PFSK-1 (cell line): ENCODE measurements at regions not wholly inside any gene's neighbourhood (a gene's known extent, or its start where the extent isn't known, plus 50 kb on each side); places are given as distances from the start of the nearest gene placed in this dataset.

Experiments
- FOXP2 ChIP-seq: optimal IDR thresholded peaks from 2 replicates; pipeline ENCODE3; 2011; ENCODE audit warnings: borderline replicate concordance, control low read depth, inconsistent platforms; ENCODE audit not compliant: insufficient read depth; ENCODE audit errors: extremely low read length, extremely low read depth
- POLR2AphosphoS5 ChIP-seq: IDR thresholded peaks from 2 replicates; pipeline ENCODE4 v1.6.1; 2012; ENCODE audit warnings: low read depth, mild to moderate bottlenecking, control low read depth, low read length, moderate library complexity
- REST ChIP-seq, 2 experiments: IDR thresholded peaks; 2 replicates each; pipeline versions ENCODE4 v1.6.1 to v1.8.0; 2011 to 2012; ENCODE audit warnings: low read depth in 2 of 2, low read length in 2 of 2, control low read depth in 1 of 2, inconsistent platforms in 1 of 2, mild to moderate bottlenecking in 1 of 2, moderate library complexity in 1 of 2; ENCODE audit not compliant: insufficient read depth in 1 of 2
- SIN3A ChIP-seq: IDR thresholded peaks from 2 replicates; pipeline ENCODE4 v1.6.1; 2012; ENCODE audit warnings: mild to moderate bottlenecking, low read length, moderate library complexity, borderline replicate concordance; ENCODE audit not compliant: insufficient read depth
- TAF1 ChIP-seq: IDR thresholded peaks from 2 replicates; pipeline ENCODE4 v1.6.1; 2012; ENCODE audit warnings: low read length, control low read depth, borderline replicate concordance; ENCODE audit not compliant: insufficient read depth

- TF ChIP-seq TAF1, result no peak
- no peak for TF ChIP-seq REST (IDR thresholded peaks at IDR 0.05; ENCODE audit: insufficient read depth in 1 of 2, low read depth in 2 of 2, low read length in 2 of 2)
- TF ChIP-seq FOXP2, result no peak
- no peak for TF ChIP-seq SIN3A
- TF ChIP-seq POLR2AphosphoS5, result no peak
Observed at GRCh38 chr17:15892244-15892643, 52.7 kb upstream of the ADORA2B start.

DNA sequence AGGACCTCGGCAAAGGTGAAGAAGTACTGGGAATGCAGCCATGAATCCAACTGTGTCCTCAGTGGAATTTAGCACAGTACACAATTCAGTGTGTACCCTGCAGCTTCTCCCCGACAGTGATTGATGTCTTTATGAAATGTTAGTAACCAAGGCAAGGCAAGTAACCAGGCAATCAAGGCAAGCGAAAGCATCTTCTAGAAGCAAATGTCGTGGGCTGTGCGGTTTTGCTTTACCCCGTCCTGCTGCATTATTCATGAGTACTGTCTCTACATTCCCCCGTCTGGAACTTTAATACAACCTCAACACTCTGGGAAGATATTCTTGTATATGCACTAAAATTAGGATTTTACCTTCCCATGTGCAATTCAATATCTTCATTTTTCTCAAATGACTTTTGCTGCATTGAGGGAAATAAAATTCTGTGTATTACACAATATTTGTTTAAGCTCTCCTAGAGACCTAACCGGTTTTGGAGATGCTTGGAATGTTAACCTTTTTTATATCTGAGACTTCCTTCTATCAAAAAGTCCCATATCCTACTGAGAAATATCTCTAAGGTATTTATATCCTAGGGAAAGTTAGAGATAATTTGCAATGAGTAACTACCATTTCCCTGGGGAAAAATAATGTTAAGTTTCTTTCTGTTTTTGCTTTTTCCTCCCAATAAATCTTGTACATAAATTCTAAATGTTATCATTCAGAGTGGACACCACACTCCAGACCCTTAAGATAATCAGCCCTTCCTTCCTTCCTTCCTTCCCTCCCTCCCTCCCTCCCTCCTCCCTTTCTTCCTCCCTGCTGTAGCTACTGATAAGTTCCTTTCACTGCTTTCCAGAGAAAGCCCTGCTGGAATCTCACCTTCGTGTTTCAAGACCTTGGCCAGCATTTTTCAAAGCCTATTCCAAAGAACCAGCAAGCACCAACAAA is 51.9 kb upstream of the ADORA2B start:
- TF ChIP-seq POLR2AphosphoS5 (no peak), REST (IDR thresholded peaks at IDR 0.05; ENCODE audit: insufficient read depth in 1 of 2, low read depth in 2 of 2, low read length in 2 of 2) (peak in 1 of 2 experiments; percentile 23; a peak in 1 of 4 replicates)

DNA sequence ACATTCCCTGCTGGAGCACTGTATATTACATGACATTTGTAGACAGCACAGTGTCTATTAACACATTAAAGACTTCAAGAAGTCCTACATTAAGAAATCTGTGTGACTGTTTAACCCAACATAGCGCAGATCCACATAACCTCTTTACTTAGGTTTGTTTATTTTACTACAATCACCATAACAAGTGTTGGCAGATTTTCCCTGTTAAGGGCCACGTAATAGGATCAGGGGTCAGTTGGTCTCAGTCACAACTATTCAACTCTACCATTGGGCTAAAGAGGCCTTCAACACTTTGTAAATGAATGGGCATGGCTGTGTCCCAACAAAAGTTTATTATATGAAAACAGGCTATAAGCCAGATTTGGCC is 51.3 kb upstream of the ADORA2B start:
- TF ChIP-seq POLR2AphosphoS5 (no peak), TAF1 (no peak), SIN3A (no peak), REST (IDR thresholded peaks at IDR 0.05; ENCODE audit: insufficient read depth in 1 of 2, low read depth in 2 of 2, low read length in 2 of 2) (no peak), FOXP2 (no peak)

- TF ChIP-seq POLR2AphosphoS5, result no peak
- TF ChIP-seq FOXP2, result no peak
- TF ChIP-seq TAF1, result no peak
- TF ChIP-seq SIN3A, result no peak
- TF ChIP-seq REST (IDR thresholded peaks at IDR 0.05; ENCODE audit: insufficient read depth in 1 of 2, low read depth in 2 of 2, low read length in 2 of 2), result no peak
Observed at GRCh38 chr17:15894258-15894657, 50.7 kb upstream of the ADORA2B start.
